Stimulated activated naive B cell treated with anti-CD40 and anti-IgM and Interleukin-4, amounts not matched to agents 10 μg/mL and 1 μg/mL and 100 μg/mL, for 72 hours (primary cell): ENCODE measurements at regions not wholly inside any gene's neighbourhood (a gene's known extent, or its start where the extent isn't known, plus 50 kb on each side); places are given as distances from the start of the nearest gene placed in this dataset.

Experiments used
- ATAC-seq, 2 donors: fragments of 150-1000 bp; cut with Tn5 transposase; replicated peaks; 2 replicates each; pipeline ENCODE4 v1.10.0; 2021; ENCODE audit warnings: moderate library complexity in 1 of 2
- DNase-seq: peaks from one replicate; pipeline ENCODE4 v3.0.0; 2021
- H3K27ac Mint-ChIP-seq: one replicate; pipeline ENCODE4 v1.8.0; 2022; ENCODE audit warnings: mild to moderate bottlenecking, mixed read lengths
- H3K27me3 Mint-ChIP-seq, 2 donors: one replicate each; pipeline ENCODE4 v1.8.0; 2022; ENCODE audit warnings: mixed read lengths in 2 of 2
- H3K36me3 Mint-ChIP-seq, 2 donors: one replicate each; pipeline ENCODE4 v1.8.0; 2022; ENCODE audit warnings: mixed read lengths in 2 of 2, mild to moderate bottlenecking in 1 of 2
- H3K4me1 Mint-ChIP-seq, 2 donors: one replicate each; pipeline ENCODE4 v1.8.0; 2022; ENCODE audit warnings: mixed read lengths in 2 of 2, mild to moderate bottlenecking in 1 of 2
- H3K4me3 Mint-ChIP-seq, 2 donors: one replicate each; pipeline ENCODE4 v1.8.0; 2022; ENCODE audit warnings: mild to moderate bottlenecking in 2 of 2, mixed read lengths in 2 of 2, moderate library complexity in 1 of 2
- H3K9me3 Mint-ChIP-seq, 2 donors: one replicate each; pipeline ENCODE4 v1.8.0; 2022; ENCODE audit warnings: mixed read lengths in 2 of 2, mild to moderate bottlenecking in 1 of 2

- peaks cover 10% of the 10 kb centered on the region in 2 donors for H3K36me3 Mint-ChIP-seq
- H3K27me3 Mint-ChIP-seq = peaks cover 7 to 20% of the 10 kb centered on the region in 2 donors
- H3K4me1 Mint-ChIP-seq = peaks cover 6 to 12% of the 10 kb centered on the region in 2 donors
- H3K27ac Mint-ChIP-seq = no peak overlapping the region
- ATAC-seq (no peak), DNase-seq (no peak)
- no peak overlapping the region for H3K4me3 Mint-ChIP-seq
- peaks cover 9 to 10% of the 10 kb centered on the region in 2 donors for H3K9me3 Mint-ChIP-seq
Measured at GRCh38 chr7:4626318-4626845, 55.7 kb upstream of the FOXK1 start.

- Mint-ChIP-seq H3K36me3 (no peaks in the 10 kb centered on the region), H3K27me3 (peaks cover 8 to 20% of the 10 kb centered on the region in 2 donors), H3K4me1 (peaks cover 9 to 12% of the 10 kb centered on the region in 2 donors)
Measured at GRCh38 chr7:4629287-4629895, 52.7 kb upstream of the FOXK1 start.

DNA sequence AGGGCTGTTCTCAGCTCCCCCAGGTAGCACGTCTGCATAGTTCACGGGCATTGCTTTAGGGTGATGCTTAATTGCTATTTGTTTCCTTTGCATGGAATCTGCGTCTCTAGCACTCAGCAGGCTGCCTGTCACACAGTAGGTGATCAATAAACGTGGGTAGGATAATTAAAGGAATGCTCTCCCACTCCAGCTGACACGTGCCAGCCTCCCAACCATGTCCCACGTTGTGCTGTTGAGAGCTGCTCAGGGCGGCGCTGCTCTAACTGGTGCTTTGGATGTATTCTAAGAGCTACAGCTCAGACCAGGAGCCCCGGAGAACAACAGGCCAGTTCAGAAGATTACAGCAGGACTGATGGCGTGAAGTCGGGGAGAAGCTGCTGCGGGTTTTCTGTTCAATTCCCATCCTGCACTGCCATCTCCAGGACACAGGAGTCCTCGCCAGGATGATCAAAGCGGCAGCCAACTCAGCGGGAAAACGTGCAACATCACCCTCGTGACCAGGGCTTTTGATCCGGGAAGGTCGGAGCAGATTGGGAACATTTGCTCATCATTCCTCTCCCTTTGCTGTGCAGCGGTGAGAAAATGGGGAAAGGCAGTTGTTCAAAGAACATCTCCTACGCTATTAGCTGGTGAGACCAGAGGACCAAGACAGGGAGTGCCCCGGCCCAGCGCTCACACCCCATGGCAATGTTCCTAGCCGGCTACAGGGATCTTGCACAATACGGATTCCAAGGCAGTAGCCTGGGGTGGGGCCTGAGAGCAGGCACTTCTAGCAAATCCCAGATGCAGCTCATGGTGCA lies 50.5 kb upstream of the FOXK1 start:
- no peak for DNase-seq
- Mint-ChIP-seq H3K4me3 (no peak overlapping the region), H3K9me3 (no peaks in the 10 kb centered on the region), H3K27me3 (peaks cover 8 to 16% of the 10 kb centered on the region in 2 donors), H3K4me1 (peaks cover 0 to 3% of the 10 kb centered on the region in 2 donors), H3K36me3 (no peaks in the 10 kb centered on the region), H3K27ac (no peak overlapping the region)
- peak in 1 of 2 donors; percentile 27 for ATAC-seq

More at GRCh38 chr7:4629287-4629895, 52.7 kb upstream of the FOXK1 start:
- no peaks in the 10 kb centered on the region for H3K9me3 Mint-ChIP-seq
- no peak for DNase-seq
- no peak overlapping the region for H3K4me3 Mint-ChIP-seq
- no peak for ATAC-seq
- no peak overlapping the region for H3K27ac Mint-ChIP-seq
